HFFc6 (cell line): ENCODE measurements at regions not wholly inside any gene's neighbourhood (a gene's known extent, or its start where the extent isn't known, plus 50 kb on each side); places are given as distances from the start of the nearest gene placed in this dataset.

Experiments
- DNase-seq: peaks from one replicate; pipeline ENCODE4 v3.0.0-alpha.2; 2018
- H3K27ac Mint-ChIP-seq: 2 replicates; pipeline ENCODE4 v1.8.0; 2020; ENCODE audit warnings: mild to moderate bottlenecking, mixed read lengths
- H3K27me3 Mint-ChIP-seq: 2 replicates; pipeline ENCODE4 v1.8.0; 2021; ENCODE audit warnings: mild to moderate bottlenecking, moderate library complexity, mixed read lengths; ENCODE audit not compliant: insufficient read depth
- H3K36me3 Mint-ChIP-seq: 2 replicates; pipeline ENCODE4 v1.8.0; 2021; ENCODE audit warnings: low read depth, mixed read lengths
- H3K4me1 Mint-ChIP-seq: 2 replicates; pipeline ENCODE4 v1.8.0; 2020; ENCODE audit warnings: low read depth, mixed read lengths
- H3K4me3 Mint-ChIP-seq: 2 replicates; pipeline ENCODE4 v1.8.0; 2020; ENCODE audit warnings: mild to moderate bottlenecking, moderate library complexity, mixed read lengths
- H3K9me3 Mint-ChIP-seq: 2 replicates; pipeline ENCODE4 v1.8.0; 2020; ENCODE audit warnings: mild to moderate bottlenecking, mixed read lengths
- CTCF ChIP-seq: fragments of 200-600 bp; sonication (generic); IDR thresholded peaks from 2 replicates; pipeline ENCODE4 v1.5.0; 2021; ENCODE audit warnings: antibody characterized with exemption, mild to moderate bottlenecking

GRCh38 chr3:82505079-82505756 is 743.8 kb upstream of the GBE1 start:
- H3K4me1 Mint-ChIP-seq: no peaks in the 10 kb centered on the region
- peaks cover 32% of the 10 kb centered on the region for H3K9me3 Mint-ChIP-seq
- no peak overlapping the region for H3K27ac Mint-ChIP-seq

GRCh38 chr3:82498186-82498585 is 736.7 kb upstream of the GBE1 start:
- no peaks in the 10 kb centered on the region for H3K4me1 Mint-ChIP-seq
- H3K4me3 Mint-ChIP-seq: no peak overlapping the region
- H3K36me3 Mint-ChIP-seq: no peaks in the 10 kb centered on the region
- TF ChIP-seq CTCF: no peak
- DNase-seq: no peak
- no peak overlapping the region for H3K27ac Mint-ChIP-seq
- H3K9me3 Mint-ChIP-seq: peaks cover 41% of the 10 kb centered on the region
- H3K27me3 Mint-ChIP-seq: no peaks in the 10 kb centered on the region

More at GRCh38 chr3:82505079-82505756, 743.8 kb upstream of the GBE1 start:
- no peak overlapping the region for H3K4me3 Mint-ChIP-seq
- H3K27me3 Mint-ChIP-seq: no peaks in the 10 kb centered on the region
- no peaks in the 10 kb centered on the region for H3K36me3 Mint-ChIP-seq
- TF ChIP-seq CTCF: no peak
- no peak for DNase-seq

GRCh38 chr3:82496890-82497560 is 735.6 kb upstream of the GBE1 start:
- Mint-ChIP-seq H3K27ac (no peak overlapping the region), H3K4me3 (no peak overlapping the region), H3K27me3 (no peaks in the 10 kb centered on the region), H3K36me3 (no peaks in the 10 kb centered on the region), H3K9me3 (peaks cover 36% of the 10 kb centered on the region), H3K4me1 (no peaks in the 10 kb centered on the region)
- TF ChIP-seq CTCF: no peak
- no peak for DNase-seq

- H3K36me3 Mint-ChIP-seq: no peaks in the 10 kb centered on the region
- no peak for DNase-seq
- H3K4me1 Mint-ChIP-seq: no peaks in the 10 kb centered on the region
- TF ChIP-seq CTCF: no peak
- H3K4me3 Mint-ChIP-seq: no peak overlapping the region
- no peak overlapping the region for H3K27ac Mint-ChIP-seq
- peaks cover 42% of the 10 kb centered on the region for H3K9me3 Mint-ChIP-seq
- no peaks in the 10 kb centered on the region for H3K27me3 Mint-ChIP-seq
These were observed 734.2 kb upstream of the GBE1 start for GRCh38 chr3:82495655-82496054.

GRCh38 chr3:82494977-82495489 is 733.6 kb upstream of the GBE1 start:
- Mint-ChIP-seq H3K36me3 (no peaks in the 10 kb centered on the region), H3K4me1 (no peaks in the 10 kb centered on the region)
- no peak for DNase-seq

More at GRCh38 chr3:82494977-82495489, 733.6 kb upstream of the GBE1 start:
- Mint-ChIP-seq H3K27ac (no peak overlapping the region), H3K27me3 (no peaks in the 10 kb centered on the region), H3K9me3 (peaks cover 49% of the 10 kb centered on the region), H3K4me3 (no peak overlapping the region)
- no peak for TF ChIP-seq CTCF
